Stimulated activated CD8-positive, alpha-beta memory T cell treated with anti-CD3 and anti-CD28 coated beads, Interleukin-7, amount 100 ng/mL, for 4 hours (primary cell): ENCODE measurements at regions not wholly inside any gene's neighbourhood (a gene's known extent, or its start where the extent isn't known, plus 50 kb on each side); places are given as distances from the start of the nearest gene placed in this dataset.

Experiments used
- DNase-seq, 2 donors: peaks; one replicate each; pipeline ENCODE4 v3.0.0-alpha.2; 2020; ENCODE audit warnings: low read depth in 2 of 2

DNA sequence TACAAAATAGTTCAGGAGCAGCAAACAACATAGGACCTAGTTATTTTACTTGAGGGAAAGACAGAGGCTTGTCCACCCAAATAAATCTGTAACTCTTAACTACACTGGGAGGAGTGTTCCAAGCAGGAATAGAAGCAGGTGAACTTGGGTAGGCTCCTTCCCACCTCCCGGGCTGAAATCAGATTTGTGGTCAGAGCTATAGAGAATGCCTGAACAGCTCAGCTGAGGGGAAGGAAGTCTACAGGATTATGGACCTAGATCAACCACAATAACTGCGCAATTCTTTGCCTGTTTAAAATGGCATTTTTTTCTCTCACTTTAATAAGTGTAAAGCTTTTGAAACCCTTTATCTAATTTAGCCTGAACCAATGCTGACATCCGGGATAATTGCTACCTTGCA, 73.5 kb upstream of the IRS2 start:
- DNase-seq, result no peak

DNA sequence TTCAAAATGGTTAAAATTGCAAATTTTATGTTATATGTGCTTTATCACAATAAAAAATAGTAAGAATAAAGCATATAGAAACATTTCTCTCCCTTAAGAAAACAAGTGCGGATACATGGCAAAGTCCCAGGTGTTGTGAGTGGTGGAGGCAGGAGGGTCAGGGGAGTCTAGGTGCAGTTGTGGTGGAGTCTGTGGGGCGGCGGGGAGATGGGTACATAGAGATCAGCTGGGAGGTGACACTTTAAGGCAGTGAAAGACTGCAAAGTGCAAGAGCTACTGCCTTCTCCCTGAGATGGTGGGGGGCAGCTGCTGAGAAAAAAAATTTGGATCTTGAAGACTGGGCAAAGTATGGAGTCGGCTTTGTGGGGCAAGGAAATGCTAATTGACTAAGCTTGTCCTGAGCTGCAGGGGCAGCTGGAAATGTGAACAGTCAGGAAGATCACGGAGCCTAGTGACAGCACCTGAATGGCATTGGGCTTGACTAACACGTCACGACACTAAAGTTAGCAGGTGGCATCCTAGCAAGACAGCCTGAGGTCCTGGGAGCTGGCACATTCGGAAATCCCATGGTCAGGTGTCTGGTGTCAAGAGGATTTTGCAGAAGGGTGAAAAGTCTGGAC, 72.9 kb upstream of the IRS2 start:
- DNase-seq, result no peak

DNA sequence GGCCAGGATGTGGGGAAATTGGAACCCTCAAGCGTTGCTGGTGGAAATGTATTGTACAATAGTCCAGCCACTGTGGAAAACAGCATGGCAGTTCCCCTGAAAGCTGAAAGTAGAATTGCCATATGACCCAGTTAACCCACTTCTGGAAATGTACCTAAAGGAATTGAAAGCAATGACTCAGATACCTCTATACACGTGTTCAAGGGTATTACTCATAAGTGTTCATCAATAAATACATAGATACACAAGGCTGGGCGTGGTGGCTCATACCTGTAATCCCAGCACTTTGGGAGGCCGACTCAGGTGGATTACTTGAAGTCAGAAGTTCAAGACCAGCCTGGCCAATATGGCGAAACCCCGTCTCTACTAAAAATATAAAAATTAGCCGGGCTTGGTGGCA, 71.9 kb upstream of the IRS2 start:
- DNase-seq, result no peak

DNA sequence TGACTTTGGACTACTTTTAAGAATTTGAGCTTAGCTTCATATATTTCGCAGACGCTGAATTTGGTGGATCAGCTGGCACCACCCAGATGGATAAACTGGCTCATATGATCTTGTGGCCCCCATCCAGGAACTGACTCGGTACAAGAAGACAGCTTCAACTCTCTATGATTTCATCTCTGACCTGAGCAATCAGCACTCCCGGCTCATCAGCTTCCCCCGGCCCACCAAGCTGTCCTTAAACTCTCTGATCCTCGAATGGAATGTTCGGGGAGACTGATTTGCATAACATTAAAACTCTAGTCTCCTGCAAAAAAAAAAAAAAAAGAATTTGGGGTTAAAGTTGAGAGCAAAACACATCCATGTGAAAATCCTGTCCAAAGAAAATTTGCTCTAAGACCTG, 71.4 kb upstream of the IRS2 start:
- DNase-seq, result no peak

DNA sequence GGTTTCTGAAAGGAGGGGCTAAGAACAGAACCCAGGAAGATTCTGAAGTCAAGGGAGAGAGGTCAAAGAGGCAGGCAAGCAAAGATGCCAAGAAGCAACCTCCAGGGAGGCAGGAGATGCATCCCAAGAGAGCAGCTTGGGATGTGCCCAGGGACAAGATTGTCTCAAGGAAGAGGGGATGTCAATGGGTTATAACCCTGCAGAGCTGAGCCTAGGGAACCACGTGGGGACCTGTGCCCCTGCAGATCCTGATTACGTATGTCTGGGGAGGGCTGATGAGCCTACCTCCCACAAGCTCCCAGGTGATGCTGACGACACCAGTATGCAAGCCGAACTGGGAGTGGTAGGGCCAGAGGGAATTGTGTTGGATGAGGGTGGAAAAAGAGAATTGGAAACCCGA, 70.9 kb upstream of the IRS2 start:
- DNase-seq, result no peak

DNA sequence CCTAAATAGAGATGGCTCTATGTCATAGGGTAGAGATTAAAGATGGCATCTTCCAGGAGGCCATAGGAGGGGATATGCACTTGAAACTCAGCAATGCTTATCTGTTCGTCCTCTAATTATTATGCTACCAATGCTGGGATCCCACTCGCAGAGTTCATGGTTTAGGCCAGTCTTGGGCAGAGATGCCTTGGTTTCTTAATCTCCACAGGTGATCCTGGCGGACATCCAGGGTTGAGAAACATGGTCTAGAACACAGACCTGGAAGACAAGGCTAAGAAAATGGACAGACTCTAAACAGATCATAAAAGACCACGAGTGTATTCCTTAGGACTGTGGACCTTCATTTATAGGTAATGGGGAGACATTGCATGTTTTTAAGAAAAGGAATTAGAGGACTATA, 70.0 kb upstream of the IRS2 start:
- DNase-seq, result no peak

DNA sequence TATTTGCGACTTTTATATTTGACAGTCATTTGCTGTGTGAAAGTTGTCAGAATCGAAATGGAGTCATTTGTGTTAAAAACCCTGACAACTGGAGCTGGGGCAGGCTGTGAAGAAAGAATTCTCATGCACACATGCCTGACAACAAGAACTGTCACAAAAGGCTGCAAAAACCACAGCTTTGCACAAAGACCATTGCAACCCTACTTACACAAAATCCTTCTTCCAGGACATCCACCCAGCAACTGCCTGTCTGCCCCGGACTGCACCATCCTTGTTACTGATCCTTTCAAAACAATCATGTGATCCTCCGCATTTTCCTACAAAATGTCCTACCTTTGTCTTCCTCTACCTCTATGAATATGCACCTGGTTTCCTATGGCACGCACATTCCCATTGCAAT, 66.8 kb upstream of the IRS2 start:
- DNase-seq, result no peak

DNA sequence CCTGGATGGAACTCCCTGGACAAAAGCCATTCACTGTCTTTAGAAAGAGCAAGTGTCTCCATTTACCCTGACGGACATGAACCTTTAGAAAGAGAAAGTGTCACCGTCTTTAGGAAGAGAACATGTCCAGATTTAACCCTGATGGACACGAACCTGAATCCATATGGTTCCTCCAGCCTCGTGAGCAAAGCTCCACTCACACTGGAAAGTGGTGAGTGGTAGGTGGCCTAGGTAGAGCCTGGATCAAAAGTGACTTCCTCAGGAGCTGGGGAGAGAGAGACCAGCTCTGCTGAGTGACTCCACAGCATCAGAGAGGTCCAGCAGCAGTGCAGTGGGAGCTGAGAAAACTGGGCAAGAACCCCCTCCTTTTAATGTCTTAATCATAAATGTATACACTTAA, 59.8 kb upstream of the IRS2 start:
- no peak for DNase-seq

DNA sequence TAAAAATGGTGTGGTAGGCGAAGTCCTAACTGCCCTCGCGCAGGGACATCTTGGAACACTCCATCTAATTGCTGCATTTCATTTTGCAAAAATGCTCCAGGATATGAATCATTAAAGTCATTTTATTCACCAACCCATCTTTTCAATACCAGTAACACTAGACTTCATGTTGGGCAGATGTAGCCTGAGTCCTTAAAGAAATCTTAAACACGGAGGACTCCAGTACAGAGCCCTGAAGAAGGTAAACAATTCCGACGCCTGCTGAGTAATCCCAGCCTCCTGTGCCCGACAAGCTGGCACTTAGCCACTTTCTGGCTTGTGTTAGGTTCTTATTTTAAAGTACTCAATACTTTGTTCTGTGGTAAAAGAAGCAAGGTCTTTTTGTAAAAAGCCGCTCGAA, 58.0 kb upstream of the IRS2 start:
- DNase-seq, result no peak

DNA sequence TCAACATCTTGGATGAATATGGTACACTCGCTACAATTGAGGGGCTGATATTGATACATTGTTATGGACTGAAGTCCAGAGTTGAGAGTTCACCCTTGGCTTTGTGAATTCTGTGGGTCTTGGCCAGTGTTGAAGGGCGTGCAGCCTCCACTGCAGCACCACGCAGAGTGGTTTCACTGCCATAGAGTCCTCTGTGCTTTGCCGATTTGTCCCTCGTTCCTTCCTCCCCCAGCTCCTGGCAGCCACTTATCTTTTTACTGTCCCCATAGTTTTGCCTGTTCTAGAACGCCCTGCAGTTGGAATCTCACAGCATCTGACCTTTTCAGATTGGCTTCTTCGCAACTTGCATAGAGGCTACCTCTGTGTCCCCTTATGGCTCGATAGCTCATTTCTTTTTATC, 57.3 kb upstream of the IRS2 start:
- no peak for DNase-seq

DNA sequence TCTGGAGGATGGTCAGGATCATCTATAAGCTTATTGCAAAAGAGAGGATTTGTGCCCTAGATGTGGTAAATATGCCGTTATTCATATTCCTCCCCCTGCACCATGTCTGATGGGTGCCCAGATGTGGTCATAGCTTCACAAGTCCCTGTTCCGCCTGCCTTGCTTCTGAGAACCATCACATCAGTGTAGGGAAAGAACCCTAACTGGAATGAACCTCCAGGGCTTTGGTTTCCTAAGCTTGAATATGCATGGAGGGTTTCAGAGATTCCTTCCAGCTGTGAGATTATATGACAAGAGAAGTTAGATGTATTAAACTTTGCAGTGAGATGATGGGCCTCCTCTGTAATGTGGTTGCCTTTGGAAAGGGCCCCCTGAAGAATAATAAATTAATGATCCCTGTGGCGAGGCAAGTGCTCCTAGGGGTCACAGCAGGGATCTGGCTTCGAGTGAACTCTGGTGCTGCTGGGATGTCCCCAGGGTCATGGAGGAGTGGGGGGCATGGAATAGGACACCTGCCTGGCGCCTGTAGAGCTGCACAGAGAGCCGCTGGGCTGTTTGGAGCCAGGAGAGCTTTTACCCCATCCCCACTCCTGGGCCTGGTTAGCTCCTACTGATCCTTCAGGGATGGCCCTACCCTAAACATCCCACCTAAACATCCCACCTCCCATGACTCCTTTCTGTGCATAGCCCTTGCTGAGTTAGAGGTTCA, 56.0 kb upstream of the IRS2 start:
- no peak for DNase-seq

DNA sequence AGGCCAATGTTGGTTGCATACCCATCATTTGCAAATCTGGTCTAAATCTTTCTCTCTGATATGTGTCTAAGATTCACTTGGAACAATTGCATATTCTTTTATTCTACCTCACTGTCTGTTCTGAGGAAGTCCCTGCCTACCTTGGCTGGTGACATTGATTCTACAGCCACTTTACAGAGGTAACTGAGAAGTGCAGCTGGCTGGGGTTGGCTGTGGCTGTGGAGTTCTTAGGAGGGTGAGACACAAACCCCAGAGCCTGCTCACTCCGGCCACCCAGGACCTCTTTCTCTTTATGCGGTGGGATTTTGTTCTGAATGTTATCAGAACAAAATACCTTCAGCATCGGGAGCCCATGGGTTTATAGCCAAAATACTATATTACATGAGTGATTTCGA, 54.5 kb upstream of the IRS2 start:
- DNase-seq, result no peak

DNA sequence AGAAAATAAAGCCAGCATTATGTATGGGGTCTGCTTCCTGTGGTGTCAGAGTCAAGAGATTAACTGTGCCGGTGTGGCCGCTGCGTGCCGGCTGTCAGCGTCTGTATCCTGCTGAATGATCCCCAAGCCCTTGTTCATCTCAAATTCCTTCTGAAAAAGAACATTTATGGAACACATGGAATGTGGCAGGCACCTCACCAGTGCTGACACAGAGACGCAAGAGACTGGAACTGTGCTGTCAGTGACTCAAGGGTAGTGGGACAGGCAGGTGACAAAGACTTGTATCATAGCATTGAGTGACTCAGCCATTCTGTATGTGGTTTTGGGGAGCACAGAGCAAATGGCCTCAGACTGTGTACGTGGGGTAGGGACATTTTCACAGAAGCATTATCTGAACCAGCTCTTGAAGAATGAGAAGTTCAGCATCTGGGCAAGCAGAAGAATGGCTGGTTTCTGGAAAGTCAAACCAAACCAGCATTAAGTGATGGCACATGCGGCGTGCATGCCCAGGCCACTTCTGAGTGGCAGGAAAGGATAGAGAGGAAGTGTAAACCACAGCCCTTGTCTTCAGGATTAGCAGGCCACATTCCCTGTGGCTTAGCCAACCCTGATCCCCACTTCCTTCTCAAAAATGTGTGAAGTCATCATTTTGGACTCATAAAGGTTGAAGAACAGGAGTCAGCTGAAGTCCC, 54.0 kb upstream of the IRS2 start:
- no peak for DNase-seq

DNA sequence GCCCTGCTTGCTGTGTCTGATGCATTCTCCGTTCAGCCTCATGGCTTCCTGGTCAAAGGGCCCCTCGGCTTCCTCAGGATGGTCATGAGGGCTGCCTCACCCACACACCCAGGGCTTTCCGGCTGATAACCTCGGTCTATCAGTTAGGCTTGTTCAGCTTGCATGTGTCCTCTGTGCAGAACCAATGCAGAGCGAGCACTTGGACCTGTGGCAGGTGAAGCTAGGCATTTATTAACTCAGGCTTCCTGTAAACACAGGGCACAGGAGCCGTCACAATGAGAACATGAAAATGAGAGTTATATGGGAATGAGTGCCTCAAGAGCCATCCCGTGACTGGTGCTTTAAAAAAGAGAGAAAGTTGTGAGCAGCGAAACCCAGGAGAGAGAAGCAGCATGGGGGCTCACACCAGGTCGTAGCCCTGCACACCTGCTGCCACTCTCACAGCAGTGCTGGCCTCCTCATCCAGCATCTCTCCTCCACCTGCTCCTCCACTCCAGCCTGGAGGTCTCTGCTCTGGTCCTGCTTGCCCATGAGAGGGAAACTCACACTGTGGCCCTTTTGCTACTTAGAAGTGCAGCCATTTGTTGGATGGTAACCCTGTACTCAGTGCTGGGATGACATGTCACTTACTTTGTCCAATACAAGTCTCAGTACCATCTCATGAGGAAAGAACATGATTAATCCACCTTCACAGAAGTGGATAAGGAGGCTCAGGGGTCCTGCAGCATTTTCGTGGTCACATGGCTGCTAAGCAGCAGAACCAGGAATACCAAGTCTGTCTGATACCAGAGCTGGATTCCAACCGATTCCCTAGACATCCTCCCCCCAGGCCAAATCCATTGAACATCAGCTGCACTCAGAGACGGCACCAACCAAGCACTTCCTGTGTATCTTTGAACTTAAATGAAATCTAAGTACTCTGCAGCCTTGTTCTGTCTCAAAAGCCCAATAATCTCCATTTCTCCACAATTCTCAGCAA, 50.5 kb upstream of the IRS2 start:
- DNase-seq, result no peak
